HFFc6 (cell line): ENCODE measurements at regions not wholly inside any gene's neighbourhood (a gene's known extent, or its start where the extent isn't known, plus 50 kb on each side); places are given as distances from the start of the nearest gene placed in this dataset.
A peak's percentile ranks its signal among the peaks of the same experiment; 100 is the strongest.
"Not testable (repeated sequence)": the region's sequence is repeated elsewhere in the genome, so short reads cannot be mapped to it uniquely, and the experiment has no call there.

Experiments
- DNase-seq: peaks from one replicate; pipeline ENCODE4 v3.0.0-alpha.2; 2018
- H3K27ac Mint-ChIP-seq: 2 replicates; pipeline ENCODE4 v1.8.0; 2020; ENCODE audit warnings: mild to moderate bottlenecking, mixed read lengths
- H3K27me3 Mint-ChIP-seq: 2 replicates; pipeline ENCODE4 v1.8.0; 2021; ENCODE audit warnings: mild to moderate bottlenecking, moderate library complexity, mixed read lengths; ENCODE audit not compliant: insufficient read depth
- H3K36me3 Mint-ChIP-seq: 2 replicates; pipeline ENCODE4 v1.8.0; 2021; ENCODE audit warnings: low read depth, mixed read lengths
- H3K4me1 Mint-ChIP-seq: 2 replicates; pipeline ENCODE4 v1.8.0; 2020; ENCODE audit warnings: low read depth, mixed read lengths
- H3K4me3 Mint-ChIP-seq: 2 replicates; pipeline ENCODE4 v1.8.0; 2020; ENCODE audit warnings: mild to moderate bottlenecking, moderate library complexity, mixed read lengths
- H3K9me3 Mint-ChIP-seq: 2 replicates; pipeline ENCODE4 v1.8.0; 2020; ENCODE audit warnings: mild to moderate bottlenecking, mixed read lengths
- TF ChIP-seq, protein P1 (sequence below): fragments of 200-600 bp; sonication (generic); IDR thresholded peaks from 2 replicates; pipeline ENCODE4 v1.5.0; 2021; ENCODE audit warnings: antibody characterized with exemption, mild to moderate bottlenecking

DNA sequence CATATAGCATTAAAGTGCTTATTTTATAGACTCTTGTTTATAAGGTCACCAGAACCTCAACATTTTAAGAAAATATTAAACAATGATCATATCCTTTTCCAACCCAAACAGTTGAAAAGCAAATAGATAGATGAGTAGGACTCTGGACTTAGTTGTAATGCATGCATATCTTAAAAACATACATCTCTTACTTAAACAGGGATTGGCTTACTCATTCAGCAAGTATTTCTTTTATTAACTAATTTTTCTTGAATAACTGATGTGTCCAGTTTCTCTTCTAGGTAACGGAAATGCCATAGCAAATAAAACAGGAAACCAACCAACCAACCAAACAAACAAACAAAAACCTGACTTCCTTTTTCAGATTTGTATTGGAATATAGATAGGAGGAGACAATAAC is 70.9 kb upstream of the NBPF4 start:
- Mint-ChIP-seq H3K36me3 (no peaks in the 10 kb centered on the region), H3K27me3 (peaks cover 2% of the 10 kb centered on the region; the same call in 1 of the 2 replicates), H3K27ac (no peak overlapping the region), H3K9me3 (no peaks in the 10 kb centered on the region), H3K4me1 (no peaks in the 10 kb centered on the region), H3K4me3 (no peak overlapping the region)
- DNase-seq = no peak
- TF ChIP-seq, protein P1, sequence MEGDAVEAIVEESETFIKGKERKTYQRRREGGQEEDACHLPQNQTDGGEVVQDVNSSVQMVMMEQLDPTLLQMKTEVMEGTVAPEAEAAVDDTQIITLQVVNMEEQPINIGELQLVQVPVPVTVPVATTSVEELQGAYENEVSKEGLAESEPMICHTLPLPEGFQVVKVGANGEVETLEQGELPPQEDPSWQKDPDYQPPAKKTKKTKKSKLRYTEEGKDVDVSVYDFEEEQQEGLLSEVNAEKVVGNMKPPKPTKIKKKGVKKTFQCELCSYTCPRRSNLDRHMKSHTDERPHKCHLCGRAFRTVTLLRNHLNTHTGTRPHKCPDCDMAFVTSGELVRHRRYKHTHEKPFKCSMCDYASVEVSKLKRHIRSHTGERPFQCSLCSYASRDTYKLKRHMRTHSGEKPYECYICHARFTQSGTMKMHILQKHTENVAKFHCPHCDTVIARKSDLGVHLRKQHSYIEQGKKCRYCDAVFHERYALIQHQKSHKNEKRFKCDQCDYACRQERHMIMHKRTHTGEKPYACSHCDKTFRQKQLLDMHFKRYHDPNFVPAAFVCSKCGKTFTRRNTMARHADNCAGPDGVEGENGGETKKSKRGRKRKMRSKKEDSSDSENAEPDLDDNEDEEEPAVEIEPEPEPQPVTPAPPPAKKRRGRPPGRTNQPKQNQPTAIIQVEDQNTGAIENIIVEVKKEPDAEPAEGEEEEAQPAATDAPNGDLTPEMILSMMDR = no peak

DNA sequence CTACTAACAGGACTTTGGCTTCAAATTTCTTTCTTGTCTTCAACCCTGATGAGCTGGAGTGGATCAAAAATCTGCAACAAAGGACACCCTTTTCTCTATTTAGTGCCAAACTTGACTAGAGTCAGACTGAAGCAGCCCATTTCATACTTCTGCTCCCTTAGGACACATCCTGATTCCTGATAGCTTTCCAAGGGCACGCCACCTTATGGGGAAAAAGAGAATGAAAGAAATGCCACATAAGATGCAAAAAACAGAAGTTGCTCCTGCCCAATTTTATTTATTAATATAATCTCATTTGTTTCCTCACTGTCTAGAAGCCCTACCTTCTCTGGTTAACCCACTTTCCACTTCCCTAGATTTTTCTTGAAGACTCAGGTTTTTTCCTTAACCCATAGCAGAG is 72.7 kb upstream of the NBPF4 start:
- peak; percentile 17 for DNase-seq
- Mint-ChIP-seq H3K27me3 (peaks cover 2% of the 10 kb centered on the region; the same call in 1 of the 2 replicates), H3K4me3 (no peak overlapping the region), H3K27ac (no peak overlapping the region), H3K9me3 (no peaks in the 10 kb centered on the region), H3K36me3 (no peaks in the 10 kb centered on the region), H3K4me1 (no peaks in the 10 kb centered on the region)
- TF ChIP-seq, protein P1 = peak; percentile 65

DNA sequence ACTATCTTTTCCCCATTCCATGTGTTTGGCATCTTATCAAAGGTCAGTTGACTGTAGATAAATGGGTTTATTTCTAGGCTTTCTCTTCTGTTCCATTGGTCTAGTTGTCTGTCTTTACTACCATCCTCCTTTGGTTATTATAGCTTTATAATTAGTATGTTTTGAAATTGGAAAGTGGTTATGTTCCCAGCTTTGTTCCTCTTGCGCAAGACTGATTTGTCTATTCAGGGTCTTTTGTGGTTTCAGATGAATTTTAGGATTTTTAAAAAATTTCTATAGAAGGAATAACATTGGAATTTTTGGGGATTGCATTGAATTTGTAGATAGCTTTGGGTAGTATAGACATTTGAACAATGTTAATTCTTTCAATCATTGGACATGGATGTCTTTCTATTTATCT is 77.0 kb upstream of the NBPF4 start:
- no peaks in the 10 kb centered on the region for H3K9me3 Mint-ChIP-seq
- H3K27me3 Mint-ChIP-seq = peaks cover 3% of the 10 kb centered on the region
- H3K4me1 Mint-ChIP-seq = no peaks in the 10 kb centered on the region
- TF ChIP-seq, protein P1 = no peak
- H3K36me3 Mint-ChIP-seq = no peaks in the 10 kb centered on the region
- H3K27ac Mint-ChIP-seq = no peak overlapping the region
- no peak overlapping the region for H3K4me3 Mint-ChIP-seq
- DNase-seq = no peak

DNA sequence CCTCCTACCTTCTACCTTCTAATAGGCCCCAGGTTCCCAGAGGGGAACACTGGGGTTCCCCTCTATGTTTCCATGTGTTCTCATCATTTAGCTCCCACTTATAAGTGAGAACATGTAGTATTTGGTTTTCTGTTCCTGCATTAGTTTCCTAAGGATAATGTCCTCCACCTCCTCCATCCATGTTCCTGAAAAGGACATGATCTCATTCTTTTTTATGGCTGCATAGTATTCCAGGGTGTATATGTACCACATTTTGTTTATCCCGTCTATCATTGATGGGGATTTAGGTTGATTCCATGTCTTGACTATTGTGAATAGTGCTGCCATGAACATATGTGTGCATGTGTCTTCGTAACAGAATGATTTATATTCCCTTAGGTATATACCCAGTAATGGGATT is 81.5 kb upstream of the NBPF4 start:
- H3K9me3 Mint-ChIP-seq, H3K4me1 Mint-ChIP-seq, DNase-seq, H3K27ac Mint-ChIP-seq, H3K27me3 Mint-ChIP-seq, H3K36me3 Mint-ChIP-seq, H3K4me3 Mint-ChIP-seq: not testable (repeated sequence)

DNA sequence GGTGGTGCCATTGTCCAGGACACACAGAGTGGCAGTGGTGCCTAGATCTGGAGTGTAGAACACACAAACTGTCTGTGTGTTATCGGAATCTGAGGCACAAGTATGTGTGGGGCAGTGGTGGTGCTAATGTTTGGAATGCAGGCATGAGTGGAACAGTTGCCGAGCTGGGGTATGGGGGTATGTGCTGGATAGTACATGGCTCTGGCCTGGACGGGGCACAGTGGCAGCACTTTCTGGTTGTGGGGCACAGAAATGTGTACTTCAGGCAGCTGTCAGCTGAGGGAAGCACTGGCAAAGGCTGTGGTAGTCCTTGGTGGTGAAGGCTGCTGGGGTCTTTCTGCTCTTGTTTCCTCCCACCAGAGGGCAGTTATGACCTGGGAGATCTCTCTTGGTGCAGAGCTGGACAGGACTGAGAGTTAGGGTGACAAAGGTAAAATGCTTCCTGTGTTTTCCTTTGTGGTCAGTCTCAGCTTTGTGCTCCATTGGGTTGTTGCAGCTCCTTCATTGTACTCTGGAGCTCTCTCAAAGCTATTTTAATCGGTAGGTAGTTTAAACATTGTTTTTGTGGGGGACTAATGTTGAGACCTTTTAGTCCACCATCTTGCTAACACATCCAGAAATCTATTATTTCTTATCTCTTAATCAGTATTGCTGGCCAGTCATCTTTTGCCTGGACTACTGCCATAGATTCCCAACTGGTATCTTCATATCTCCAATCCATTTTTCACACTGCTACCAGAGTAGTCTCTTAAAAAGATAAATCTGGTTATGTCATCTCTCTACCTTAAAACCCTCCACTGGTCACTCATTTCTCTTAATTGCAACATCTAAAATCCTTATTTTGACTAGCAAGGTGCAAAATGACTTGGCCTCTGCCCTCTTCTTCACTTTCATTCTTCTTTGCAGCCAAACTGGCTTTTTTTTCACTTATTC is 83.9 kb upstream of the NBPF4 start:
- H3K27me3 Mint-ChIP-seq = peaks cover 5% of the 10 kb centered on the region
- H3K4me3 Mint-ChIP-seq = no peak overlapping the region
- H3K27ac Mint-ChIP-seq = no peak overlapping the region
- H3K4me1 Mint-ChIP-seq = no peaks in the 10 kb centered on the region
- TF ChIP-seq, protein P1 = 0 out of 2 replicates have a peak, but pooled peaks have one; percentile 12
- no peak for DNase-seq
- no peaks in the 10 kb centered on the region for H3K9me3 Mint-ChIP-seq
- no peaks in the 10 kb centered on the region for H3K36me3 Mint-ChIP-seq

DNA sequence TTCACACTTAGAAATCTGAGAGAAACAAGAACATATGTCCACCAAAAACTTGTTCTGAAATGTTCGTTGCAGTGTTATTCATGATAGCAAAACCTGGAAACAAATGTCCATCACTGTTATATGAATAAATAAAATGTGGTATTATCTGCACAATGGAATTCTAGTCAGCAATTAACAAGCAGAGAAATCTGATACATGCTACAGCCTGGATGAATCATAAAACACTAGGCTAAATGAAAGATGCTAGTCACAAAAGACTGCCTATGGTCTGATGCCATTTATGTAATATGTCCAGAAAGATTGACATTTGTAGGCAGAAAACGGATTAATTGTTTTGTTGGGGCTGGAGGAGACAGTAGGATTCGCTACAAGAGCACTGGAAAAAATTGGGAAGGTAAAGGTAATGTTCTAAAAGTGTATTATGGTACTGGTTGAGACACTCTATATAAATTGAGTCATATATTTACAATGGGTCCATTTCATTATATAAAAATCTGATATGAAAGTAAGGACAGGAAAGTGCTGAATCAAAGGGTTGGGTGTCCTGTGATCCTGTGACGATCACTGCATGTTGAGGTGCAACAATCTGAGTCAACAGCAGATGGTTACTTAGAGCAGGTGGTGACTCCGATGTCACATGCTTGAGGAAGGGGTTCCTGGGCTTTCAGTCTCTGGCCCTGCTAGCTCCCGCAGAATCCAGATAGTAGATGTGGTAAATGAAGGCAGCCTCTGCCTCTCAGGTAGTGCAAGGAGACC is 102.1 kb upstream of the NBPF4 start:
- Mint-ChIP-seq H3K27me3 (no peaks in the 10 kb centered on the region; the same call in 1 of the 2 replicates), H3K4me1 (no peaks in the 10 kb centered on the region), H3K9me3 (no peaks in the 10 kb centered on the region), H3K4me3 (no peak overlapping the region), H3K27ac (no peak overlapping the region), H3K36me3 (no peaks in the 10 kb centered on the region)
- no peak for DNase-seq
- TF ChIP-seq, protein P1 = no peak
